NOMO-1 treated with DMSO at 0.1 percent for 48 hours (cell line): ENCODE measurements at regions not wholly inside any gene's neighbourhood (a gene's known extent, or its start where the extent isn't known, plus 50 kb on each side); places are given as distances from the start of the nearest gene placed in this dataset.

Source experiments
- DNase-seq: peaks from one replicate; lab custom pipeline; 2025; ENCODE audit not compliant: unreplicated experiment; lab: John Stamatoyannopoulos, UW

DNA sequence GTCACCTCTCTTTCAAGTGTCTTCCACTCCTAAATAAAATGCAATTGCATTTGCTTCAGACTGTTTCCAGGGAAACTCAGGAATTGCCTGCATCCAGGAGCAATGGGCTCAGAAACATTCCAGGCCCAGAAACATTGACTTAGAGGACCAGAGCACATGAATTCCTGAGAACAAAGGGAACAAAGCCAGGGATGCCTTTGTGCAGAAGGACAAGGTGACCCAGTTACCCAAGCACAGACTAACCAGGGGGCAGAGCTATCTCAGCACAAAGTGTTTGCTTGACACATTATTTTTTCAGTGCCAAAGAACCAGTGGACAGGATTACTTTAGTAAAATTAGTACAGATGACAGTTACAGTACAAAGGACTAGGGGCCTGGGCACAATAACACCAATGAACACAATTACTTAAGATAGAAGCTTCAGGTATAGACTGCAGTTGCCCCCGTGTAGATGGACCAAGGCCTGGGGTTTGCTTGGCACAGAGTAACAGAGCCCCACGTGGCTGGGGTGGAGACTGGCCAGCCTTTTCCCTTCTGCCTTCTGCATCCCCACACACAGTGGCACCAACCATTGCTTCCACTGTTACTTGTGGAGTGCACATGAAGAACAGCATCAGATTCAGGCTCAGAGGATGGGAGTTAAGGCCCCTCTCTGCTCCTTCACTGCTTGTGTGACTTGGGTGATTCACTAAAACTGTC is 500.8 kb downstream of the INSC start:
- DNase-seq: no peak

DNA sequence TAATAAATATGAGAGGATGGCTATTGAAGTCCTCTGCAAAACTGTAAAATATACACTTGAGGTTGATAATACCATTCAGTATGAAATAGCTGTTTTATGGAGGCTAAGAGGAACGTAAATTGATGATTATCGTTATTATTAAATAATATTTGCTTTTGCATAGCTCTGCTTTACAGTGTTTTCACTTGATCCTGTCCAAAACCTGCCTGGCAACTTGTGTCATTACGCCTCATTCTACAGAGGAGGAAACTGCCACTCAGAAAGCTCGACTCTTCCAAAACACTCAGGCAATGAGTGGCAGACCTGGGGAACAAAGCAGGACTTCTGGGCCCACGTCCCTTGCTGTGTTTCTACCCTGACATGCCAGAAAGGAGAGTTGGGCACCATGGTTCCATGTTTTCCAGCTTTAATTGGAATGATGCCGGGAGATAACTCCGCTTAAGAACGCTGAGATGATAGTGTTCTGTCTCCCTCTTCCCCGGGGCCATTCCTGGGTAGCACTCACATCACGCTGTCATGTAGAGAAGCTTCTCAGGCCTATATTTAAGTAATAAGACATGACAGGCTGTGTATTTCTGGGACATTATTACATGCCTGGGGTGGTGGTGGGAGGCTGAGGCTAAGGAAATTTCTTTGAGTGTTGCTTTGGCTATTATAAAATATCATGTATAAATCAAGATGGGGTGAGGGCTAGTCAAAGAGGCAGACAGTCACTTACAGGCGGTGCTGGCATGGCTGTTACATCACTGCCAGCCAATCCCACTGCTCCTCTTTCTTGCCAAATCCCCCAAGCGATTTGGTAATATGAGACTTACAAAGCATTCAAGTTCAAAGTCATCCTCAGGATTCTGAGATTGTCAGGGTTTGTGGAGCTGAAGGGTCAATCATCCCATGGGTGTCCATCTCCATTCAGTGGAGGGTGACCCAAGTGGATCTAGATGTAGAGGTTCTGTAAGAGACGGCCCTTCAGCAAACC is 501.7 kb downstream of the INSC start:
- DNase-seq: peak; percentile 30

DNA sequence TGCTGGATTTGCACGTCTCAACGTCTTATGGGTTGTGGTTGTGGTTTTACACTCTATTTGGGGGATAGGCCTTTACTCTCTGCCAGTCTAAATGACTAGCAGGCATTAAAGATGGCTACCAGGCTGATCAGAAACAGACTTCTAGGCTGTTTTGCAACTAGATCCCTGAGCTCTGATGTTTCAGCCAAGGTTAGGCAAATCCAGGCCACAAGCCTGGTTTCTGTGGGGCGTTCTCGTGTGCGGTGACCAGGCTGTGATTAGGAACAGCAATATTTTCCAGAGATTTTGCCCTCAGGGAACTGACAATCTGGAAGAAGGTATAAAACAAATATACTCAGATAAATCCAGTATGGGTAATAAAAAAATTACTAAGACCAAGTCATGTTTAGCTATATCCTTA is 502.4 kb downstream of the INSC start:
- DNase-seq: peak; percentile 17

DNA sequence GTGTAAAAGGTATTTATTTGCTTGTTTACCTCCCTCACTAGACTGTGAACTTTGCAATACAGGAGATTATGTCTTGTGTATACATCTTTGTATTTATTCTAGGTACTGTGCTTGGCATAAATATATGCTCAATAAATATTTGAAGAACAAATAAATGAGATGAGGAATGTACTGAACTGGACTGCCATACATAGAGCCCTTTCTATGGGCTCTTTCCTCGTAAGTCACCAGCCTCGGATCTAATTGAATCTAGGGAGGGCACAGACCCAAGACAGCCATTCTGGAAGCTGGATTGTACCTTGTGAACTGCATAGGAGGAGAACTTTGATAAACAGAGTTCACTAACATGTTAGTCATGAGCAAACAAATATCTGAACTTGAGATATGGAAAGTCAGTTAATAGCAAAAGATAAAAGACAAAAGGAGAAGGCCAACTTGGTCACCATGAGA is 503.9 kb downstream of the INSC start:
- no peak for DNase-seq

DNA sequence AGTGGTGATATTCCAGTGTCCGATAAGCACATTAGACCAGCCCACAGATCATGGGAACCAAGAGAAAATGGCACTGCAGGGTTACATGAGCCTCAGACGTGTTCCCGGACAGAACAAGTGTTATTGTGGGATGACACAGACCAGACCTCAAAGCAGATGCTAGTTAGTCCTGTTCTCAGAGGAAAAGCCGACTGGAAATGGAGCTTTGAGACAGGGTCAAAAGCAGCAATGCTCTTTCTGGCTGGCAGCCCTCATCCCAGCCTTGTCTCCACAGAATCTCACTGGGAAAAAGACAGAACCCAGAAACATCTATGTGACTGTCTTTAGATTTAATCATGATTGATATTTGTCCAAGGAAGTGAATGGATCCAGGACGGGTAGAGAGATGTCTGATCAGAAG is 506.8 kb downstream of the INSC start:
- no peak for DNase-seq

DNA sequence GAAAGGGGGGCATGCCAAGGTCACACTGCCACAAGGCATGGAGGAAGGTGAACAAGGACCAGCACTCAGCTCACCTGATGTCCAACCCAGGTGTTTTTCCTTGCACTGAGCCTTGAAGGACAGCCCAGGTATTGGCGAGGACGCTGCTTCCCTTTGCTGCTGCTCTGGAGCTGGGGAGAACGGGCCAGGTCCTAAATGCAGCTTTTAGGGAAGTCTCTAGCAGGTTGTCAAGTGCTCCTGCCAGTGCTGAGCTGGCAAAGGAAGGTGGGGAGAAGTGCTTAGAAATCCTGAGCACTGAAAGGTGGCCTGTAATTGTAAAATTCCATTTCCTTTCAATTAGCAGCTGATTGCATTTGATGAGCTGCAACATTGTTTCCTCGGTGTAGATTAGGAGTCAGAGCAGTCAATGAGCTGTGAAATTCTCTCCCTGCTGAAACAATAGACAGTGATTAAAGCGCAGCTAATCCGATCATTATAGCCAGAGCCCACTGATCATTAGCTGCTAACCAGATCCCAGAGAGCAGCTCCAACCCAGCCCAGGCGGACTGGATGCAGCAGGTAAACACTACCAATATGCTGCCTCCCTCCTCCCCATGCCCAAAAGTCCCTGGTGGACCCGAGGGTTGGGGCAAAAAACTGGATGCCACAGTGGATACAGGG is 507.6 kb downstream of the INSC start:
- DNase-seq: no peak

DNA sequence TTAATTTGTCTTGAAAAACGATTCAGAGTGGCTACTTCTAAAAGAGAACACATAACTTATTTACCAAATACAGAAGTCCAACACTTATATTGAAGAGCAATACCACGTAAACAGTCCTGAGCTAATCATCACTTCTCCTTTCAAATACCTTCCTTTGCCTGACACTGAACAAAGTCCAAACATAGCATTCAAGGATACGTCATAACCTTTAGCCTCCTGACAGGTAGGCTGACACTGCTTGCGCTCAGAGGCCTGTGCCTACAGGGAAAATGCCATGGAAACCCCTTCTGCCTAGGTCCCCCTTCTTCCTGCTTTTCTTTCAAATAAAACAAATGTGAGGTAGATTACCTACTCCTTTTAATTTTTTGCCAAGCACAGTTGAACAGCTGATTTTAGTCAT is 510.0 kb downstream of the INSC start:
- peak; percentile 13 for DNase-seq

DNA sequence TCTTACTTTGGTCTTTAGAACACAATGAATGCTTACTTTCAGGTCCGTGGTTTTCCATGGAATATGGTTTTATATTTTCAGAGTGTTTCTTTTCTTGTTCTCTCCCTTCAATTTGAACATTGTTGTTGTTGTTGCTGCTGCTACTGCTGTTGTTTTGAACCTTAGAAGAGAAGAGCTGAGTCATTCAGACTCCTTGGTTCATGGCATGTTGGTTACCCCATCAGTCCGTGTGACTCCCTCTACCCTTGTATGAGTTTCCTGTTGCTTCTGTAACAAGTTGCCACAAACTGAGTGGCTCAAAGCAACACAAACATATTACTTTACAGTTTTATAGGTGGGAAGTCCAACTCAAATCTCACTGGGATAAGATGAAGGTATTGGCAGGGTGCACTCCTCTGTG is 511.0 kb downstream of the INSC start:
- DNase-seq: no peak

DNA sequence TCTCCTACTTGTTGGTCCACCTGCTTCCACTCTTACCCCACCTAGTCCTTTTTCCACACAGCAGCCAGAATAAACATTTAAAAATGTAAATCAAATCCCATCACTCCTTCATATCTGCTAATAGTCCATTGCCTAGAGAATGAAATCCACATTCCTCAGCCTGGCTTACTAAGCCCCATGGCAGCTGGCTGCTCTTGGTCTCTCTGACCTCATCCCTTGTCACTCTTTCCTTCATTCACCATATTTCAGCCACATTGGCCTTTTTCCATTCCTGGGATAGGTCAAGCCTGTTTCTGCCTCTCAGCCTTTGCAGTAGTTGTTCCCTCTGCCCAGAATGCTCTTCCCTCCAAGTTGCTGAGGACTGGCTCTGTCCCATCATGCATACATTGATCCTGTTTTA is 512.8 kb downstream of the INSC start:
- no peak for DNase-seq

DNA sequence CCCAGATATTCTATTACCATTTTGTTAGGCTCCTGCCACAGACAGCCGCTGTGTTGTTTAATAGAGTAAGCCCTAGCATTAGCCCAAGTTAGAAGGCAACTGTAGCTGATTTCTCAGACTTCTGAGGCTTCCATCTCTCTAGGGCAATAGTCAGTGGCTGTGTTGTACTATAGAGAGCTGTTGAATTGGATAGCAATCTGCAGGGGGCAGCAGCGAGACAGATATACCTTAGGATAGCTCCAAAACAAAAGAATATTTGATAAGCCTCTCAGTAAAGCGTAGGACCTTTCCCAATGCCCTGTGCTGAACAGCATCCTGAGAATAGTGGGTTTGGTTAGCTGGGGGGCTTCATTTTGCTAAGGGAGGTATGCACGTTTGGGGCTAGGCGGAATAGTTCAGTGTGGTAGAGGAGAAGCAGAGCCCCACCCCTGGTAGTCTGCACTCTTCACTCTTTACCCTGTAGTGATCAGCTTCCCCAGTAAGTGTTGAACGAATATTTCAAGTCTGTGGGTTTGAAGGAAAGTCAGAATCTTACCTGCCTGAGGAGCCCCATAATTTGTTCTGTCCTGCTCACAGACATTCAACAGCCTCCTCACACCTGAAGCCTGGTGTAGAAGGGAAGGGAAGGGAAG is 515.1 kb downstream of the INSC start:
- peak; percentile 11 for DNase-seq

DNA sequence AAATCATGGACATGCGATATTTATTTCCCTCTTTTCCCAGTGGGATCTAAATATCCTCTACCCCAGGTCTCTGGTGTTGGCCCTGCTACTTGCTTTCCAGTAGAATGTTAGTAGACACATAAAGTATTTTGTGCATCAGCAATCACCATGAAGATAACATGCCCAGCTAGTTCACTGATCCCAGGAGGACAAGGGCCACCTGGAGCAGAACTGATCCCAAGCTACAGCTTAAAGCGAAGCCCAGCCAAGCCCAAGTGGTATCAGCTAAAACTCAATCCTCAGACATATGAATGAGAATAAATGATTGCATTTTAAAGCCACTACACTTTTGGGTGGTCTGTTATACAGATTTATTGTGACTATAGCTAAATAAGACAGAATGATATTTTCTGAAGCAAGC is 516.2 kb downstream of the INSC start:
- no peak for DNase-seq

DNA sequence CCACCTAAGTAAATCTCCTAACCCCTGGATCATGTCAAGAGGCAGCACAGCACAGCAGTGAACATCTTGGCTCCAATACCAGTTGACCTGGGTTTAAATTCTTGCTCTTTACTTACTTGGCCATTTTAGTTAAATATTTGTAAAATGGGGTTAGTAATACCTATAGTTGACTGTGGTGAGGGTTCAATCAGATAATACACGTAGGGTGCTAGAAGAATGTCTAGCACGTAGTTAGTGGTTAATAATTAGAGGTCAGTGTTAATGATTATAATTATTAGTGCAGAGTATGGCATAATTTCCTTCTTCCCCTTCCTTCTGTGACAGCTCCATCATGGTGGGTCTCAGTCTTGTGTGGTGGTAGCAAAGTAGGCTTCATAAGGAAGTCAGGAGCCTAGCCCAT is 520.8 kb downstream of the INSC start:
- no peak for DNase-seq

DNA sequence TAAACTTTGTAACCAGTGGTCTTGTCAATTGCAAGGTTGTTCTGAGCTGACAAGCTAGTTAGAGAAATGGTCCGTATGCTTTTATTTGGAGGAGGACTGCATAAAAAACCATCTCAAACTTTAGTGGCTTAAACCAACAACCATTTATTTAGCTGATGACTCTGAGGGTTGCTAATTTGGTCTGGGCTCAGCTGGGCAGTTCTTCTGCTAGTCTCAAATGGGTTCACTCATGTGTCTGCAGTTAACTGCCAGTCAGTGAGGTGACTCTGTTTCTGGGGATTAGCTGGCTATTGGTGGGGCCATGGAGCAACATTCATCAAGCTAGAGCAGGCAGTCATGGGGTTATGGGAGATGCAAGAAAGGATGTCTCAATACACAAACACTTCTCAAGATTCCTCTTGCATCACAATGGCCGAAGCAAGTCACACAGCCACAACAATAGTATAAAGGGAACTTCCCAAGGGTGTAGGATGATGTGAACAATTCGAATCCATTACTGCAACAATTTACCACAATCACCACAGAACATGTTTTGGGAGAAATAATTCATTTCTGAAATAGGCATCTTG is 521.9 kb downstream of the INSC start:
- DNase-seq: peak; percentile 83

DNA sequence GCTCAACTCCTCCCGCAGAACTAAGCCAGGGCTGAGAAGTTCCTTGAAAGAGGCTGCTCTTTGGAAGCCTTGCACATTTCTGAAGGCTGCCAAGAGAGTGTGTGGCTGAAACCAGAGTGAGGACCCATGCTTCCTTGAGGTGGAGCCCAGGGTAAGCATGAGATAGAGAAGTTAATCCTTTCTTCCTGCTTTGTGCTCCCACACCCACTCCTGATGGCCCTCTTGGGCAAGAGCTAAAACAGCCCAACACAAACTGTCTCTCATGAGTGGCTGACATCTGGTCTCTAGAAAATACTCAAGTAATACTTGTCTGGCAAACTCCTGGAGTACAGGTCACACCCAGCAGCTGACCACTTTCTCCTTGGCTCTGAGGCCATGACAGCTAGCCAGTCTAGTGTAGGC is 523.7 kb downstream of the INSC start:
- peak; percentile 44 for DNase-seq

DNA sequence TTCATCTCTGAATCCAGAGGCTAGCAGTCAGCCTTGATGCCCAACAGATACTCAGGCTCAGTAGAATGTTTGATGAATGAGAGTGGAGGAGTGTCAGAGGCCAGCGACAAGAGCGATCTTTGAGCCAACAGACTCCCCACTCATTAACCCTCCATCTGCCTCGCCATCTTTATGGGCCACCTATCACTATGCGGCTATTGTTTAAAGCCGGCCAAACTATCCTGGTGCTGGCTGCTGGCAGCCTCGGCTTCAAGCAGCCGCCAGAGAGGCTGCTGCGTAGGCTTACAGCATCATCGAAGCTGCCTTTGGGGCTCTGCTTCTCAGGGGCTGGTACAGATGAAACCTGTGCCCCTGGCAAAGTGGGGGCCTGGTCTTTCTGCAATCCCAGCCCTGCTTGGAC is 525.6 kb downstream of the INSC start:
- no peak for DNase-seq

DNA sequence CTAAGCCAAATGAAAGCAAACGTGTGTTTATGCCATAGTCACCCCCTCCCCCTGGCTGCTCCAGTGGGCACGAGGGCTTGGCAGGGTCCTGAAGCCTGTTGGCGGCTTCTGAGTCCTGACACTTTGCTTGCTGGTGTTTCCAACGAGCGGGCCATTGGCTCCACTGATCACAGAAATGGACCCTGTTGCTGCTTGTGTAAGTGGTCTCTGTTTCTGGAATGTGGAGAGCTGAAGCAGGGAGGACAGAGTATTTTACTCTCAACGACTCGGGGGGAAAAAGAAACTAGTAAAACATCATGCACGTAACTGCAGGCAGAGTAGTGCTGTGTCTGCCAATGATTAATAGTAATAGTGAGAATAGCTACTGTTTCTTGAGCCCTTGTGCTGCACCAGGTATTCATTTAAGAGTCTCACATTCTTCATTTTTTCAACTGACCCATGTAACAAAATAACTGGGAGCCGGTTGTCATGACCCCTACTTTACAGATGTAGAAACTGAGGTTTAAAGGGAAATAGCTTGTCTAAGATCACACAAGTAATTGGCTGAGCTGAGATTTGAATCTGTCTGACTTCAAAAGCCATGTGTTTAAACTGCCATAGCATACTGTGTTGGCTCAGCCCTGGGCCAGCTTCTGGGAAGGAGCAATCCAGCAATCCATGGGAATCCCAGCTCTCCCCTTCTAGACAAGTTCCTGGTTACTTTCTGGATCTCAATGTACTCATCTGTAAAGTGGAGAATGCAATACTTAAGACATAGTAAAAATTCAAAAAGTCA is 526.7 kb downstream of the INSC start:
- DNase-seq: no peak

DNA sequence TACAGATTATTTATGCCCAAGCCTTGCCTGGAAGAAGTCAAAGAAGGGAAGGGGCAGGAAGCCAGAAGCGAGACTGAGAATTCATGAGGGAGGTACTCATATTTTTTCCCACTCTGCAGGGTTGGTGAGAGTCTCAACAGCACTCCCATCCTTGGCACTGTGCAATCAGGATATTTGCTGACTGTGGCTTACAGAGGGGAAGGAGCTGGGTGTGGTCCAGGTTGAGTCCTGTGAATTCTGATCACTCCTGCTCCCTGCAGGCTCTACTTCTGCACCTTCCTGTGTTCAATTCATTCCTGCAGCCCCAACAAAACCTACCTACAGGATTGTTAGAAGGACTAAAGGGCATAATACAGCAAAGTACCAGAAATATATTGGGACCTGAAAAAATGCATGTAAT is 530.5 kb downstream of the INSC start:
- DNase-seq: no peak

DNA sequence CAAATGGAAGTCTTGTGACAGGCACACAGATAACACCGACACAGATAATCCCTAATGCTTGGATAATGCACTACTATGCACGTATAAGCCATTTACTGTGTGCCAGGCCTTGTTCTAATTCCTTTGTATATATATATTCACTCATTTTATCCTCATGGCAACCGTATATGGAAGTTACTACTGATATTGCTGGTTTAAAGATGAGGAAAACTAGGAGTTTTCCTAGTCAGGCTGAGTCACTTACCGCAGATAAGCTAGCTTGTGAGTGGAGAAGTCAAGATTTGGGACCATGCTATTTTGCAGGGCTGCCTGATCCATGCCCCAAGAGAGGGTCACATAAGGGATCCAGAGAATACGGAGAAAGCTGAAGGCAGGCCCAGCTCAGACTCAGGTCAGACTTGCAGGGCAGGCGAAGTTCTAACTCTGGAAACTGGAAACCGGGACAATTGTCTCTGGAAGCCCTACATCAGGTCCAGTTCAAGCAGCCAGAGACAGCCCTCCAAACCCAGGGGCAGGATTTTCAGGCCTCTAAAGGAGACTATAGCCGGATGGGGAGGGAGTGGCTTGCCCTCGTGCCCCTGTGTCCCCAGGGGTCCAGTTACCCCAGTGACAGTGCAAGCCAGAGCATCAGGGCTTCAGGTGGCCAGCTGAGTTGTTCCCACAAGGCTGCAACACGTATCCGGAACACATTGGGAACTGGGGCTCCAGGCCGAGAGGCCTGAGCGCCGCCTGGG is 534.8 kb downstream of the INSC start:
- no peak for DNase-seq

DNA sequence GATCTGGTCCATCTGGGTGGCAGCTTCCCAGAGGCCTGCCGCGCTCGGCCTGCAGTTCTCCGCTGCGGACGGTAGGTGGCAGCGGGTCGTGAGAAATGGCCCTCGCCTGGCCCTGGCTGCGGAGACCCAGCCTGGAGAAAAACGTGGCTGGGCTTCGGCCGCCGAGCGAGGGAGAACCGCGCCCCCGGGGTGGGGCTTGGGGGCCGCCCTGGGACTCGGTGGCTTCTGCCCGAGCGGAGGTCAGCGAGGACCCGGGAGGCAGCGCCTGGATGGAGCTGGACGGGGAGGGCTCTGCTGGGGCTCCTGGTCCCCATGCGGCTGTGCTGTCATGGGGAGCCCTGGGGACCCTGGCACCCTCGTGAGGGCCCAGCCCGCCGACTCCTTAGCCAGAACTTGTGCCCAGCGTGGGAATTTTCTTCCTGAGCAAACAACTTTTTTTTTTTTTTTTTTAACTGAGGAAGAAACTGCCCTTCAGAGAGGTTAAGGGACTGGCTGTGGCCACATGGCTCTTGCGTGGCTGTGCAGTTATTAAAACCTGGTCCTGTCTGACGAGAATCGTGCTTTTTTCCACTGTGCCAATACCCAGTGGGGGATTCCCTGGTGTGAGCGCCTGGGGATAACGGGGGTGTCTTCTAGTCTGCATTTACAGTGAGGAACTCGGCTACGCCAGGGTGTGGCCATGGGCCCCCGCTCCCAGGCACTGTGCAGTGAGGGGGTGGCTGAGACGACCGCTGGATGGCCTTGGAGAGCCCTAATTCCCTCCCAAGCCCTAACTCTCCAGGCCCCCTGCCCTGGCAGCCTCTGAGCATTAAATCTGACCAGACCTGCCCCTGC is 535.6 kb downstream of the INSC start:
- peak; percentile 82 for DNase-seq
